GM12892 (cell line): ENCODE measurements at regions not wholly inside any gene's neighbourhood (a gene's known extent, or its start where the extent isn't known, plus 50 kb on each side); places are given as distances from the start of the nearest gene placed in this dataset.

Experiments
- POLR2A ChIP-seq: IDR thresholded peaks from 2 replicates; pipeline ENCODE4 v1.6.1; 2011; ENCODE audit warnings: low read depth, low read length, control low read depth
- POLR2AphosphoS5 ChIP-seq: IDR thresholded peaks from 2 replicates; pipeline ENCODE4 v1.6.1; 2011; ENCODE audit warnings: low read depth, low read length, control low read depth
- TAF1 ChIP-seq: IDR thresholded peaks from 2 replicates; pipeline ENCODE4 v1.6.1; 2011; ENCODE audit warnings: low read depth, mild to moderate bottlenecking, control low read depth, low read length, borderline replicate concordance

DNA sequence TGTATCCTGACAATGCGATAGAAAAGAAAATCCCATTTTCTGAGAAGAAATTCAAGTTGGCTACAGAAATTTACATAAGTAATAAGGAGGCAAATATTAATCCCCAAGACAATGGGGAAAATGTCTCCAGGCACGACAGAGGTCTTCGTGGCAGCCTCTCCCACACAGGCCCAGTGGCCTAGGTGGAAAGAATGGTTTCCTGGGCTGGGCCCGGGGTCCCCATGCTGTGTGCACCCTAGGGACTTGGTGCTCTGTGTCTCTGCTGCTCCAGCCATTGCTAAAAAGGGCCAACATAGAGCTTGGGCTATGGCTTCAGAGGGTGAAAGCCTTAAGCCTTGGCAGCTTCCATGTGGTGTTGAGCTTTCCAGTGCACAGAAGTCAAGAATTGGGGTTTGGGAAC, 102.5 kb upstream of the LYPLAL1 start:
- TF ChIP-seq POLR2A (no peak), TAF1 (no peak), POLR2AphosphoS5 (no peak)
